ENCODE measurements at regions not wholly inside any gene's neighbourhood (a gene's known extent, or its start where the extent isn't known, plus 50 kb on each side); places are given as distances from the start of the nearest gene placed in this dataset.
"Not testable (repeated sequence)": the region's sequence is repeated elsewhere in the genome, so short reads cannot be mapped to it uniquely, and the experiment has no call there.

GRCh38 chr18:59969477-59970028 lies 69.8 kb downstream of the PMAIP1 start:
- not testable (repeated sequence) for TF ChIP-seq CTCF (conservative IDR thresholded peaks at IDR 0.05; ENCODE audit: low read length); EZH2phosphoT487 (IDR thresholded peaks at IDR 0.05; ENCODE audit: borderline replicate concordance)

Data from Loucy (cell line).